Left renal pelvis (tissue), 4 donors: ENCODE measurements at regions not wholly inside any gene's neighbourhood (a gene's known extent, or its start where the extent isn't known, plus 50 kb on each side); places are given as distances from the start of the nearest gene placed in this dataset.

ENCODE experiments used
- DNase-seq, 4 donors: peaks; one replicate each; pipeline ENCODE4 v3.0.0-alpha.2; 2013; ENCODE audit warnings: low read depth in 4 of 4, low spot score in 3 of 4

DNA sequence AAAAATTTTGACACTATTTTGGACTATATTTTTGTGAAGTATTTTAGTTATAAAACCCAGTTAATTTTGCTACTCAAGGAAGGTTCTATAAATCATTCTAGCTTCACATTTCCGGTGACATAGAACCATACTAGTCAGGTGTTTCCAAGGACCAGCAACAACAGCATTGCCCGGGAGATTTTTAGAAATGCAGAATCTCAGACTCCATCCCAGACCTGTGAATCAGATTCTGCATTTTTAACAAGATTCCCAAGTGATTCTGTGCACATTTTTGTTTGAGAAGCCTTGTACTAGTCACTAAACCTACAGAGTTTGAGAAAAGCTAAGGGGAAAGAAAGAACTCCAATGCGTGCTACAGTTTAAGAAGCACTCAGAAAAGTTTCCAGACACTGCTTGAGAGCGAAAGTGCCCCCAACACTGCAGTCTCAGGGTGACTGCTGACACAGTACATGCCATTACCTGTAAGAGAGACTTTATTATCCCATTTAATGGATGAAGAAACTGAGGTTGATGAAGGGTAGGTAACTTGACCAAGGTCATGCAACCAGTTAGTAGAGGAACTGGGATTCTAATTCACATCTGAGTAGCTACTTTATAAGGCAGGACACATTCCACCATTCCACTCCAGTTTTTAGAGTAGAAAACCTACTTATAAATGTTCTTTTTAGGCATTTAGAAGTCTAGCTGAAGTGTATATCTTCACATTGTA lies 49.7 kb upstream of the USP3 start:
- DNase-seq = no peak
